Upper lobe of left lung (tissue), 4 donors: ENCODE measurements at regions not wholly inside any gene's neighbourhood (a gene's known extent, or its start where the extent isn't known, plus 50 kb on each side); places are given as distances from the start of the nearest gene placed in this dataset.

Source experiments
- CTCF ChIP-seq, 6 experiments: fragments of 450-650 bp in 4 of 6; fragments of 200-600 bp in 2 of 6; sonication (generic) in 2 of 6; IDR thresholded peaks; one replicate each; pipeline ENCODE4 v1.5.1; 2016 to 2019; ENCODE audit warnings: antibody characterized with exemption in 6 of 6
- EP300 ChIP-seq, 4 donors: sonication (generic); formaldehyde crosslinking; IDR thresholded peaks; one replicate each; pipeline ENCODE4 v1.5.1; 2017; ENCODE audit warnings: antibody characterized with exemption in 4 of 4, control low read depth in 2 of 4
- POLR2A ChIP-seq, 4 donors: fragments of 450-650 bp; IDR thresholded peaks; one replicate each; pipeline ENCODE4 v1.5.1; 2016 to 2017; ENCODE audit warnings: antibody characterized with exemption in 4 of 4, mild to moderate bottlenecking in 2 of 4
- POLR2AphosphoS5 ChIP-seq, 2 donors: sonication (generic); formaldehyde crosslinking; IDR thresholded peaks; one replicate each; pipeline ENCODE4 v1.5.1; 2017; ENCODE audit warnings: antibody characterized with exemption in 2 of 2

- no peak for TF ChIP-seq CTCF (IDR thresholded peaks at IDR 0.05)
- no peak for TF ChIP-seq POLR2A (IDR thresholded peaks at IDR 0.05)
- no peak for TF ChIP-seq POLR2AphosphoS5 (IDR thresholded peaks at IDR 0.05)
- no peak for TF ChIP-seq EP300 (IDR thresholded peaks at IDR 0.05)
These were observed 403.3 kb upstream of the SGO1 start for GRCh38 chr3:20589275-20589674.
